Gastrocnemius medialis (tissue), 4 donors: ENCODE measurements at regions not wholly inside any gene's neighbourhood (a gene's known extent, or its start where the extent isn't known, plus 50 kb on each side); places are given as distances from the start of the nearest gene placed in this dataset.

Experiments used
- POLR2A ChIP-seq, 2 donors: fragments of 450-650 bp; IDR thresholded peaks; one replicate each; pipeline ENCODE4 v1.6.1; 2017; ENCODE audit warnings: antibody characterized with exemption in 2 of 2, mild to moderate bottlenecking in 2 of 2, moderate library complexity in 2 of 2
- TF ChIP-seq, protein P1 (sequence below), 5 experiments: fragments of 450-650 bp in 3 of 5; fragments of 200-600 bp in 2 of 5; sonication (generic) in 2 of 5; IDR thresholded peaks in 4 of 5; conservative IDR thresholded peaks in 1 of 5; 1 replicate in 4 of 5; 2 replicates in 1 of 5; pipeline ENCODE4 v1.5.1; 2016 to 2019; ENCODE audit warnings: antibody characterized with exemption in 5 of 5, mild to moderate bottlenecking in 3 of 5, moderate library complexity in 3 of 5

DNA sequence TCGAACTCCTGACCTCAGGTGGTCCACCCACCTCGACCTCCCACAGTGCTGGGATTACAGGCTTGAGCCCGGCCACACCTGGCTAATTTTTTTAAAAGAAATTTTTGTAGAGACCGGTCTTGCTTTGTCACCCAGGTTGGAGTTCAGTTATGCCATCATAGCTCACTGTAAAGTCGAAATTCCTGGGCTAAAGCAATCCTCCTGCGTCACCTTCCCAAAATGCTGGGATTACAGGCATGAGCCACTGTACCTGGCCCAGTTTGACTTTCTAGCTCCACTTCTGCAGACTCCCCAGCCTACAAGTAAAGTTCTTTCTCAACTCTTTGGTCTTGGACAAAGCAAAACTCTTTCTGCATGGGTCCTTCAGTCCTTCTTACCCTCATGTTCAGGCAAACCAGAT, 214.1 kb downstream of the SKIDA1 start:
- TF ChIP-seq POLR2A (IDR thresholded peaks at IDR 0.05): no peak
- TF ChIP-seq, protein P1, sequence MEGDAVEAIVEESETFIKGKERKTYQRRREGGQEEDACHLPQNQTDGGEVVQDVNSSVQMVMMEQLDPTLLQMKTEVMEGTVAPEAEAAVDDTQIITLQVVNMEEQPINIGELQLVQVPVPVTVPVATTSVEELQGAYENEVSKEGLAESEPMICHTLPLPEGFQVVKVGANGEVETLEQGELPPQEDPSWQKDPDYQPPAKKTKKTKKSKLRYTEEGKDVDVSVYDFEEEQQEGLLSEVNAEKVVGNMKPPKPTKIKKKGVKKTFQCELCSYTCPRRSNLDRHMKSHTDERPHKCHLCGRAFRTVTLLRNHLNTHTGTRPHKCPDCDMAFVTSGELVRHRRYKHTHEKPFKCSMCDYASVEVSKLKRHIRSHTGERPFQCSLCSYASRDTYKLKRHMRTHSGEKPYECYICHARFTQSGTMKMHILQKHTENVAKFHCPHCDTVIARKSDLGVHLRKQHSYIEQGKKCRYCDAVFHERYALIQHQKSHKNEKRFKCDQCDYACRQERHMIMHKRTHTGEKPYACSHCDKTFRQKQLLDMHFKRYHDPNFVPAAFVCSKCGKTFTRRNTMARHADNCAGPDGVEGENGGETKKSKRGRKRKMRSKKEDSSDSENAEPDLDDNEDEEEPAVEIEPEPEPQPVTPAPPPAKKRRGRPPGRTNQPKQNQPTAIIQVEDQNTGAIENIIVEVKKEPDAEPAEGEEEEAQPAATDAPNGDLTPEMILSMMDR (IDR thresholded peaks at IDR 0.05 in 4 of 5, conservative IDR thresholded peaks at IDR 0.05 in 1 of 5): no peak
